ENCODE measurements at regions not wholly inside any gene's neighbourhood (a gene's known extent, or its start where the extent isn't known, plus 50 kb on each side); places are given as distances from the start of the nearest gene placed in this dataset.

DNA sequence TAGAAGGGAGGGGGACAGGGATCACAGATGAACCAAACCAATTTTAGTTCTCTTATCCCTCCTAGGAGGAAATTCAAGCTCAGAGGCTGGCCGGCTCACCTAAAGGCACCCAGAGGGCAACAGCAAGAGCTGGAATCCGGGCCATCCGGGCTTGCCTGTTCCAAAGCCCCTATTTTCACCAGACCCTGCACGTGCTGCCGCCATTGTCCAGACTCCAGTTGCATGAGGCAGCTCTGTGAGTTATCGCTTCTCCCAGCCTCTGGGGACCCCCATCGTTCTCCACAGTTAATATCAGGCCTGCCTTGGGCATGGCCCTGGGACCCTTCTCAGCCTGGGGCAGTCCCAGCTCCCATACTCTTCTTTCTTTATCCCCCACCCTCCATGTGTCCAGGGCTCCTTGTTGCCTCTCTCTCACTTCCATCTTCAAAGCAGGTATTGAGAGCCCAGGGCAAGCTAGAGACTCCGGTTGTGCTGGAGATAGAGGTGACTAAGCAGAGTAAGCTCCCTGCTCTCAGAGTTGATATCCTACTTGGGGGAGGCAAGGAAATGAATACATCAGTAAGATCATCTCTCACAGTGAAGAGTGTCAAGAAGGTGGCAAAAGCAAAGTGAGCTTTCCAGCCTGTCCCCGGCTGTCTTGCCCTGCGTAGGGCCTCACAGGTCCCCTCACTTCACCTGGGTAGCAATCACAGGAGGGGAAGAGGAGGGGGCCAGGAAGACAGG is 322.8 kb downstream of the UACA start (continued):
- TF ChIP-seq, protein P1, sequence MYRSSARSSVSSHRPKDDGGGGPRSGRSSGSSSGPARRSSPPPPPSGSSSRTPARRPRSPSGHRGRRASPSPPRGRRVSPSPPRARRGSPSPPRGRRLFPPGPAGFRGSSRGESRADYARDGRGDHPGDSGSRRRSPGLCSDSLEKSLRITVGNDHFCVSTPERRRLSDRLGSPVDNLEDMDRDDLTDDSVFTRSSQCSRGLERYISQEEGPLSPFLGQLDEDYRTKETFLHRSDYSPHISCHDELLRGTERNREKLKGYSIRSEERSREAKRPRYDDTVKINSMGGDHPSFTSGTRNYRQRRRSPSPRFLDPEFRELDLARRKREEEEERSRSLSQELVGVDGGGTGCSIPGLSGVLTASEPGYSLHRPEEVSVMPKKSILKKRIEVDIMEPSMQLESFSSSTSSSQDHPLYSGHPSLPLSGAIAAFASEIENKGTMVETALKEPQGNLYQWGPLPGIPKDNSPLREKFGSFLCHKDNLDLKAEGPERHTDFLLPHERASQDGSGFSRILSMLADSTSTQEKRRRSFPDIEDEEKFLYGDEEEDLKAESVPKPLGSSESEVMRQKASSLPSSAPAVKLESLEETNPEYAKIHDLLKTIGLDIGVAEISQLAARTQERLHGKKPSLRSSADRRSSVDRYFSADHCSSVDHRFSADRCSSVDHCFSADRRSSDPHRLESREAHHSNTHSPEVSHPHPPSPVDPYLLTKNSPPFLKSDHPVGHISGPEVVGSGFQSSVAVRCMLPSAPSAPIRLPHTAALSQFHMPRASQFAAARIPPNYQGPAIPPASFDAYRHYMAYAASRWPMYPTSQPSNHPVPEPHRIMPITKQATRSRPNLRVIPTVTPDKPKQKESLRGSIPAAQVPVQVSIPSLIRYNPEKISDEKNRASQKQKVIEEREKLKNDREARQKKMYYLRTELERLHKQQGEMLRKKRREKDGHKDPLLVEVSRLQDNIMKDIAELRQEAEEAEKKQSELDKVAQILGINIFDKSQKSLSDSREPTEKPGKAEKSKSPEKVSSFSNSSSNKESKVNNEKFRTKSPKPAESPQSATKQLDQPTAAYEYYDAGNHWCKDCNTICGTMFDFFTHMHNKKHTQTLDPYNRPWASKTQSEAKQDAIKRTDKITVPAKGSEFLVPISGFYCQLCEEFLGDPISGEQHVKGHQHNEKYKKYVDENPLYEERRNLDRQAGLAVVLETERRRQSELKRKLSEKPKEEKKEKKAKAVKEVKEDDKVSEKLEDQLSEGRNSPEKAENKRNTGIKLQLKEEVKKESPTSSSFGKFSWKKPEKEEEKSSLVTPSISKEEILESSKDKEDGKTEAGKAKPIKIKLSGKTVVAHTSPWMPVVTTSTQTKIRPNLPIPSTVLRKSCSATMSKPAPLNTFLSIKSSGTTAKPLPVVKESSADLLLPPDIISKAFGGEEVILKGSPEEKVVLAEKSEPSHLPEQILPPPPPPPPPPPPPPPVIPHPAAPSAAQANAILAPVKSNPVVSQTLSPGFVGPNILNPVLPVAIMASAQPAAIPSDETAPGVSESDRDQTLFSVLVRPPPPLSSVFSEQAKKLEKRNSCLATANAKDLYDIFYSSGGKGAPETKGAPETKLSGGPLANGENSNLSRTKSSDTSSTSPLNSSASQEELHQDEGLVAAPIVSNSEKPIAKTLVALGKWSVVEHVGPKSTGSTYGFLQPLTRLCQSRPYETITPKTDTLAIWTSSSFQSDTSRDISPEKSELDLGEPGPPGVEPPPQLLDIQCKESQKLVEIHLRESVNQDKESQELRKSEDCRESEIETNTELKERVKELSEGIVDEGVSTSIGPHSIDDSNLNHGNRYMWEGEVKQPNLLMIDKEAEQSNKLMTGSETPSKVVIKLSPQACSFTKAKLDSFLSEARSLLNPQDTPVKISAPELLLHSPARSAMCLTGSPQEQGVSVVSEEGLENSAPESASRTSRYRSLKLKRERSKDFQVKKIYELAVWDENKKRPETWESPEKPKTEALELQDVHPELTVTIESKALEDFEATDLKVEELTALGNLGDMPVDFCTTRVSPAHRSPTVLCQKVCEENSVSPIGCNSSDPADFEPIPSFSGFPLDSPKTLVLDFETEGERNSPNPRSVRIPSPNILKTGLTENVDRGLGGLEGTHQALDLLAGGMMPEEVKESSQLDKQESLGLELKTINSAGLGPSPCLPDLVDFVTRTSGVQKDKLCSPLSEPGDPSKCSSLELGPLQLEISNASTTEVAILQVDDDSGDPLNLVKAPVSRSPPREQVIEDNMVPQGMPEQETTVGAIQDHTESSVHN (IDR thresholded peaks at IDR 0.05; ENCODE audit: borderline replicate concordance in 1 of 2, low read depth in 1 of 2) = no peak
- TF ChIP-seq ZNF445 (CRISPR knock-in tag; IDR thresholded peaks at IDR 0.05; ENCODE audit: low read depth) (no peak), PTRF (tag; IDR thresholded peaks at IDR 0.05) (0 out of 2 replicates have a peak, but pooled peaks have one; percentile 14), SMAD4 (CRISPR knock-in tag; conservative IDR thresholded peaks at IDR 0.05) (peak; percentile 24; the same call in 1 of the 2 replicates), CBX3 (IDR thresholded peaks at IDR 0.05; ENCODE audit: borderline replicate concordance in 1 of 2, low read length in 2 of 2) (no peak), PTTG1 (tag; IDR thresholded peaks at IDR 0.05; ENCODE audit: low read depth) (0 out of 2 replicates have a peak, but pooled peaks have one; percentile 23), ZNF586 (CRISPR knock-in tag; conservative IDR thresholded peaks at IDR 0.05) (no peak), SIN3B (IDR thresholded peaks at IDR 0.05; ENCODE audit: low read depth) (no peak), MYC (IDR thresholded peaks at IDR 0.05; ENCODE audit: low read depth, low read length) (no peak), MYC (CRISPR knock-in tag; IDR thresholded peaks at IDR 0.05; ENCODE audit: borderline replicate concordance, low read depth) (no peak), JUND (IDR thresholded peaks at IDR 0.05; ENCODE audit: borderline replicate concordance, low read depth, low read length) (peak; percentile 38; the same call in 1 of the 2 replicates), JUND (tag; IDR thresholded peaks at IDR 0.05; ENCODE audit: borderline replicate concordance, low read depth, low read length) (peak; percentile 50; the same call in 1 of the 3 replicates), TEAD1 (CRISPR knock-in tag; IDR thresholded peaks at IDR 0.05) (no peak)
- TF ChIP-seq, protein P2, sequence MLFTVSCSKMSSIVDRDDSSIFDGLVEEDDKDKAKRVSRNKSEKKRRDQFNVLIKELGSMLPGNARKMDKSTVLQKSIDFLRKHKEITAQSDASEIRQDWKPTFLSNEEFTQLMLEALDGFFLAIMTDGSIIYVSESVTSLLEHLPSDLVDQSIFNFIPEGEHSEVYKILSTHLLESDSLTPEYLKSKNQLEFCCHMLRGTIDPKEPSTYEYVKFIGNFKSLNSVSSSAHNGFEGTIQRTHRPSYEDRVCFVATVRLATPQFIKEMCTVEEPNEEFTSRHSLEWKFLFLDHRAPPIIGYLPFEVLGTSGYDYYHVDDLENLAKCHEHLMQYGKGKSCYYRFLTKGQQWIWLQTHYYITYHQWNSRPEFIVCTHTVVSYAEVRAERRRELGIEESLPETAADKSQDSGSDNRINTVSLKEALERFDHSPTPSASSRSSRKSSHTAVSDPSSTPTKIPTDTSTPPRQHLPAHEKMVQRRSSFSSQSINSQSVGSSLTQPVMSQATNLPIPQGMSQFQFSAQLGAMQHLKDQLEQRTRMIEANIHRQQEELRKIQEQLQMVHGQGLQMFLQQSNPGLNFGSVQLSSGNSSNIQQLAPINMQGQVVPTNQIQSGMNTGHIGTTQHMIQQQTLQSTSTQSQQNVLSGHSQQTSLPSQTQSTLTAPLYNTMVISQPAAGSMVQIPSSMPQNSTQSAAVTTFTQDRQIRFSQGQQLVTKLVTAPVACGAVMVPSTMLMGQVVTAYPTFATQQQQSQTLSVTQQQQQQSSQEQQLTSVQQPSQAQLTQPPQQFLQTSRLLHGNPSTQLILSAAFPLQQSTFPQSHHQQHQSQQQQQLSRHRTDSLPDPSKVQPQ (CRISPR knock-in tag; IDR thresholded peaks at IDR 0.05; ENCODE audit: borderline replicate concordance) = no peak
- TF ChIP-seq, protein P3, sequence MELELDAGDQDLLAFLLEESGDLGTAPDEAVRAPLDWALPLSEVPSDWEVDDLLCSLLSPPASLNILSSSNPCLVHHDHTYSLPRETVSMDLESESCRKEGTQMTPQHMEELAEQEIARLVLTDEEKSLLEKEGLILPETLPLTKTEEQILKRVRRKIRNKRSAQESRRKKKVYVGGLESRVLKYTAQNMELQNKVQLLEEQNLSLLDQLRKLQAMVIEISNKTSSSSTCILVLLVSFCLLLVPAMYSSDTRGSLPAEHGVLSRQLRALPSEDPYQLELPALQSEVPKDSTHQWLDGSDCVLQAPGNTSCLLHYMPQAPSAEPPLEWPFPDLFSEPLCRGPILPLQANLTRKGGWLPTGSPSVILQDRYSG (tag; conservative IDR thresholded peaks at IDR 0.05; ENCODE audit: low read depth) = peak; percentile 76; the same call in 1 of the 2 replicates
